Fibroblast of peridontal ligament (primary cell): ENCODE measurements at regions not wholly inside any gene's neighbourhood (a gene's known extent, or its start where the extent isn't known, plus 50 kb on each side); places are given as distances from the start of the nearest gene placed in this dataset.

ENCODE experiments used
- DNase-seq: peaks from one replicate; pipeline ENCODE4 v3.0.0-alpha.2; 2010; ENCODE audit errors: extremely low read depth

- DNase-seq, result no peak
Measured at GRCh38 chr1:239436286-239436685, 49.9 kb downstream of the CHRM3 start.

- no peak for DNase-seq
Measured at GRCh38 chr1:239437822-239438221, 51.5 kb downstream of the CHRM3 start.

GRCh38 chr1:239438891-239439290 is 52.5 kb downstream of the CHRM3 start:
- no peak for DNase-seq

- no peak for DNase-seq
Measured at GRCh38 chr1:239443361-239443760, 57.0 kb downstream of the CHRM3 start.

- DNase-seq, result no peak
Measured at GRCh38 chr1:239446611-239447010, 60.2 kb downstream of the CHRM3 start.

- DNase-seq, result no peak
Measured at GRCh38 chr1:239448911-239449310, 62.5 kb downstream of the CHRM3 start.

GRCh38 chr1:239455743-239456142 is 69.4 kb downstream of the CHRM3 start:
- DNase-seq, result no peak

GRCh38 chr1:239456788-239457187 is 70.4 kb downstream of the CHRM3 start:
- no peak for DNase-seq

- DNase-seq, result no peak
Measured at GRCh38 chr1:239457491-239458143, 71.2 kb downstream of the CHRM3 start.

- no peak for DNase-seq
Measured at GRCh38 chr1:239458144-239458500, 71.8 kb downstream of the CHRM3 start.

GRCh38 chr1:239467730-239468129 is 81.4 kb downstream of the CHRM3 start:
- no peak for DNase-seq

- no peak for DNase-seq
Measured at GRCh38 chr1:239478069-239478468, 91.7 kb downstream of the CHRM3 start.

GRCh38 chr1:239483391-239483790 is 97.0 kb downstream of the CHRM3 start:
- no peak for DNase-seq

GRCh38 chr1:239493811-239494414 is 107.5 kb downstream of the CHRM3 start:
- DNase-seq, result no peak

- DNase-seq, result no peak
Measured at GRCh38 chr1:239505094-239505493, 118.7 kb downstream of the CHRM3 start.

- DNase-seq, result no peak
Measured at GRCh38 chr1:239507826-239508225, 121.5 kb downstream of the CHRM3 start.

GRCh38 chr1:239511875-239512274 is 125.5 kb downstream of the CHRM3 start:
- no peak for DNase-seq

GRCh38 chr1:239516579-239516978 is 130.2 kb downstream of the CHRM3 start:
- no peak for DNase-seq

- DNase-seq, result no peak
Measured at GRCh38 chr1:239526391-239526790, 140.0 kb downstream of the CHRM3 start.

- DNase-seq, result no peak
Measured at GRCh38 chr1:239527051-239527693, 140.8 kb downstream of the CHRM3 start.

GRCh38 chr1:239536165-239536849 is 149.9 kb downstream of the CHRM3 start:
- DNase-seq, result no peak

- no peak for DNase-seq
Measured at GRCh38 chr1:239537795-239538194, 151.4 kb downstream of the CHRM3 start.
